Brain microvascular endothelial cell (primary cell): ENCODE measurements at regions not wholly inside any gene's neighbourhood (a gene's known extent, or its start where the extent isn't known, plus 50 kb on each side); places are given as distances from the start of the nearest gene placed in this dataset.

ENCODE experiments used
- DNase-seq: peaks from one replicate; pipeline ENCODE4 v3.0.0-alpha.2; 2020
- H3K27ac ChIP-seq: fragments of 250-450 bp; sonication (Bioruptor Pico); 2 replicates; pipeline ENCODE4 v1.5.1; 2020; ENCODE audit warnings: mild to moderate bottlenecking, moderate library complexity
- H3K27me3 ChIP-seq: fragments of 250-450 bp; sonication (Bioruptor Pico); replicated peaks from 2 replicates; pipeline ENCODE4 v1.5.1; 2020; ENCODE audit warnings: mild to moderate bottlenecking
- H3K36me3 ChIP-seq: fragments of 250-450 bp; sonication (Bioruptor Pico); replicated peaks from 2 replicates; pipeline ENCODE4 v1.5.1; 2020; ENCODE audit warnings: mild to moderate bottlenecking
- H3K4me3 ChIP-seq: 2 replicates; pipeline ENCODE4 v1.5.1; 2011; ENCODE audit warnings: low read depth, mild to moderate bottlenecking, control low read depth, low read length, moderate library complexity
- CTCF ChIP-seq: IDR thresholded peaks from 2 replicates; pipeline ENCODE4 v1.5.1; 2011; ENCODE audit warnings: low read depth, mild to moderate bottlenecking, moderate library complexity, low read length, control low read depth, inconsistent platforms; ENCODE audit errors: missing control alignments
- in situ Hi-C: cut with HindIII; loops from 2 replicates; pipeline ENCODE4 v1.10.0; 2017; ENCODE audit warnings: low sequenced_read_pairs, low pct_ligation_motif_present

DNA sequence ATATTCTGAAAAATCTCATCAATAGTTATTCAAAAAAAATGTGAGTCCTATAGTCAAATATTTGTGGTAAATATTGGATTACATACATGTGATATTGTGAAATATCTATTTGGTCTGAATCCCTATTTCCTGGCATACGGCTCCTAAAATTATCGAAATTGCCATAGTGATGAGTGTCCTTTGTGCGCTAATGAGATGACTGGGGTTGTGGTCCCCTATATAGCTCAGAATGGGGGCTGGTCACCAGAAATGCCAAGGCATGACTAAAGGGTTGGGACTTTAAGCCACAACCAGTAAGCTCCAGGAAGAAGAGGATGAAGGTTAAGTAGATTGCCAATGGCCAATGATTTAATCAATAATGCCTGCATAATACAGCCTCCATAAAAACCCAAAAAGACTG is 610.2 kb upstream of the CHRM3 start:
- no peak overlapping the region for H3K4me3 ChIP-seq
- in situ Hi-C loops, result no loop called here
- no peak for DNase-seq
- no peaks in the 10 kb centered on the region for H3K27me3 ChIP-seq
- H3K27ac ChIP-seq, result no peak overlapping the region
- no peak for TF ChIP-seq CTCF
- H3K36me3 ChIP-seq, result no peaks in the 10 kb centered on the region

DNA sequence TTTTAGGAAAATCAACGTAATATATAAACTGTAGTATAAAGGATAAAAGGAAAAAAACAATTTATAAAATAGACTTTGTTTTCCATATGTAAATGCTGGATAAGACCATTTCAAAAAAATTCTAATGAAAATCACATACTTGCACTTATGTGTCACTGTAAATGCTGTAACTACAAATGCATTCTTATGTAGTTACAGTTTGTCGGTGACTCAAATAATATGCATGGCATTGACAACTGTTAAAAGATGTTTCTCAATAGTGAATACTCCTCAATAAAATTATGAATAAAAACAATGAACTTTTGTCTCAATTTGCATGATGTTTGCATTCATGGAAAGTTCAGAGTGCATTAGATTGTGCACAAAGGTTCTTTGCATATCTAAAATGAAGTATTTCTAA is 614.0 kb upstream of the CHRM3 start:
- no peak for DNase-seq
- H3K27me3 ChIP-seq, result no peaks in the 10 kb centered on the region
- H3K36me3 ChIP-seq, result no peaks in the 10 kb centered on the region
- in situ Hi-C loops, result no loop called here
- TF ChIP-seq CTCF, result no peak
- no peak overlapping the region for H3K27ac ChIP-seq
- no peak overlapping the region for H3K4me3 ChIP-seq

GRCh38 chr1:238767321-238767720 is 619.0 kb upstream of the CHRM3 start:
- H3K27ac ChIP-seq, result no peak overlapping the region
- no peaks in the 10 kb centered on the region for H3K36me3 ChIP-seq
- no peak overlapping the region for H3K4me3 ChIP-seq
- no peak for TF ChIP-seq CTCF
- no peak for DNase-seq
- in situ Hi-C loops, result no loop called here
- no peaks in the 10 kb centered on the region for H3K27me3 ChIP-seq

DNA sequence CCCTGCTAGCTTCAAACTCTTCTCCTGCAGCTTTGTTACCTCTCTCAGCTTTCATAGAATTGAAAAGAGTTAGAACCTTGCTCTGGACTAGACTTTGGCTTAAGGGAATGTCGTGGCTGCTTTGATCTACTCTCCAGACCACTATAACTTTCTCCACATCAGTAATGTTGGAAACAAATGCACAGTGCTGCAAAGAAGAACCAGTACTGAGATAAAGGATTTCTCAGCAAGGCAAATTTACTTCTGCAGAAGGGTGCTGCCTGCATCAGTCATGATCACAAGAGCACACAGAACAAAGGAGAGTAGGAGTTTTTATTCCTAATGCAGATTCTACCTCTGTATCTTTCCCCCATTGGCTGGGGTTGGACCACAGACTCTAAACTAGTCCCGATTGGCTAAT is 621.6 kb upstream of the CHRM3 start:
- Histone ChIP-seq H3K27ac (no peak overlapping the region), H3K4me3 (no peak overlapping the region), H3K36me3 (no peaks in the 10 kb centered on the region), H3K27me3 (no peaks in the 10 kb centered on the region)
- in situ Hi-C loops, result no loop called here
- DNase-seq, result no peak
- no peak for TF ChIP-seq CTCF

- H3K36me3 ChIP-seq, result no peaks in the 10 kb centered on the region
- in situ Hi-C loops, result no loop called here
- H3K4me3 ChIP-seq, result no peak overlapping the region
- no peaks in the 10 kb centered on the region for H3K27me3 ChIP-seq
- TF ChIP-seq CTCF, result no peak
- no peak overlapping the region for H3K27ac ChIP-seq
- DNase-seq, result no peak
These were observed 633.1 kb upstream of the CHRM3 start for GRCh38 chr1:238753252-238753651.

GRCh38 chr1:238752327-238752726 is 634.0 kb upstream of the CHRM3 start:
- no peak for TF ChIP-seq CTCF
- Histone ChIP-seq H3K36me3 (no peaks in the 10 kb centered on the region), H3K27me3 (no peaks in the 10 kb centered on the region), H3K4me3 (no peak overlapping the region), H3K27ac (no peak overlapping the region)
- in situ Hi-C loops, result no loop called here
- DNase-seq, result no peak
